Putamen (tissue), 1 donor: ENCODE measurements at regions not wholly inside any gene's neighbourhood (a gene's known extent, or its start where the extent isn't known, plus 50 kb on each side); places are given as distances from the start of the nearest gene placed in this dataset.
A peak's percentile ranks its signal among the peaks of the same experiment; 100 is the strongest.
"Not testable (repeated sequence)": the region's sequence is repeated elsewhere in the genome, so short reads cannot be mapped to it uniquely, and the experiment has no call there.

Experiments
- DNase-seq: peaks from one replicate; pipeline ENCODE4 v3.0.0-alpha.2; 2016; ENCODE audit warnings: low spot score

GRCh38 chr7:136122026-136122425 lies 144.9 kb upstream of the MTPN start:
- no peak for DNase-seq

GRCh38 chr7:136117539-136117938 lies 140.4 kb upstream of the MTPN start:
- DNase-seq = no peak

GRCh38 chr7:136116186-136116585 lies 139.0 kb upstream of the MTPN start:
- no peak for DNase-seq

GRCh38 chr7:136114966-136115762 lies 138.0 kb upstream of the MTPN start:
- DNase-seq = no peak

GRCh38 chr7:136114467-136114866 lies 137.3 kb upstream of the MTPN start:
- DNase-seq = not testable (repeated sequence)

GRCh38 chr7:136109037-136109436 lies 131.9 kb upstream of the MTPN start:
- DNase-seq = not testable (repeated sequence)

GRCh38 chr7:136105191-136105590 lies 128.0 kb upstream of the MTPN start:
- no peak for DNase-seq

GRCh38 chr7:136104269-136104603 lies 127.1 kb upstream of the MTPN start:
- DNase-seq = no peak

- no peak for DNase-seq
Measured at GRCh38 chr7:136103545-136104268, 126.5 kb upstream of the MTPN start.

GRCh38 chr7:136102881-136103280 lies 125.7 kb upstream of the MTPN start:
- DNase-seq = no peak

- DNase-seq = not testable (repeated sequence)
Measured at GRCh38 chr7:136092714-136093113, 115.6 kb upstream of the MTPN start.

GRCh38 chr7:136087881-136088280 lies 110.7 kb upstream of the MTPN start:
- DNase-seq = no peak

GRCh38 chr7:136086712-136087111 lies 109.6 kb upstream of the MTPN start:
- DNase-seq = peak; percentile 90

GRCh38 chr7:136079934-136080333 lies 102.8 kb upstream of the MTPN start:
- DNase-seq = no peak

- no peak for DNase-seq
Measured at GRCh38 chr7:136079478-136079892, 102.3 kb upstream of the MTPN start.

- DNase-seq = no peak
Measured at GRCh38 chr7:136079066-136079465, 101.9 kb upstream of the MTPN start.

GRCh38 chr7:136078630-136079029 lies 101.5 kb upstream of the MTPN start:
- DNase-seq = no peak

GRCh38 chr7:136076954-136077353 lies 99.8 kb upstream of the MTPN start:
- DNase-seq = no peak

GRCh38 chr7:136074843-136075242 lies 97.7 kb upstream of the MTPN start:
- DNase-seq = no peak

- no peak for DNase-seq
Measured at GRCh38 chr7:136072447-136072846, 95.3 kb upstream of the MTPN start.

- DNase-seq = no peak
Measured at GRCh38 chr7:136070736-136071505, 93.8 kb upstream of the MTPN start.

GRCh38 chr7:136069840-136070529 lies 92.8 kb upstream of the MTPN start:
- DNase-seq = no peak
